H1 (cell line): ENCODE measurements at regions not wholly inside any gene's neighbourhood (a gene's known extent, or its start where the extent isn't known, plus 50 kb on each side); places are given as distances from the start of the nearest gene placed in this dataset.

Experiments
- CTCF ChIA-PET: fragments of 300-600 bp; sonication (Branson Sonifier 250); formaldehyde crosslinking; loops from one replicate; lab custom pipeline; 2021; ENCODE audit not compliant: partially characterized antibody; lab: Charles Lee
- POLR2A ChIA-PET: fragments of 300-600 bp; sonication (Branson Sonifier 250); formaldehyde crosslinking; loops from one replicate; lab custom pipeline; 2021; ENCODE audit warnings: inconsistent platforms; ENCODE audit not compliant: partially characterized antibody; lab: Charles Lee
- DNase-seq, 2 experiments: peaks; one replicate each; pipeline versions ENCODE4 v3.0.0 to v3.0.0-alpha.2; 2010 to 2022; ENCODE audit warnings: low spot score in 2 of 2, low read depth in 1 of 2, mixed read lengths in 1 of 2
- FAIRE-seq: peaks from 2 replicates; lab custom pipeline; 2011; peaks lifted over from hg19 to GRCh38; lab: Jason Lieb, UNC
- H2AFZ ChIP-seq: 2 replicates; pipeline ENCODE4 v1.8.1; 2012; ENCODE audit warnings: low read length, inconsistent platforms
- H2AK5ac ChIP-seq: 2 replicates; pipeline ENCODE4 v1.6.1; 2013; ENCODE audit warnings: low read depth, low read length
- H2BK120ac ChIP-seq: replicated peaks from 2 replicates; pipeline ENCODE3; 2013; ENCODE audit warnings: low read depth, low read length, inconsistent platforms
- H2BK12ac ChIP-seq: 2 replicates; pipeline ENCODE4 v1.6.1; 2013; ENCODE audit warnings: low read depth, low read length
- H2BK15ac ChIP-seq: 2 replicates; pipeline ENCODE4 v1.6.1; 2013; ENCODE audit warnings: low read length
- H2BK20ac ChIP-seq: 2 replicates; pipeline ENCODE4 v1.6.1; 2013; ENCODE audit warnings: low read length
- H2BK5ac ChIP-seq: 2 replicates; pipeline ENCODE4 v1.6.1; 2013; ENCODE audit warnings: low read depth, low read length
- H3K14ac ChIP-seq: 2 replicates; pipeline ENCODE4 v1.6.1; 2013; ENCODE audit warnings: inconsistent platforms; ENCODE audit not compliant: insufficient read length
- H3K18ac ChIP-seq: 2 replicates; pipeline ENCODE4 v1.6.1; 2013; ENCODE audit warnings: low read length; ENCODE audit errors: extremely low read depth
- H3K23ac ChIP-seq: 2 replicates; pipeline ENCODE4 v1.6.1; 2013; ENCODE audit warnings: inconsistent platforms; ENCODE audit not compliant: insufficient read length
- H3K23me2 ChIP-seq: 2 replicates; pipeline ENCODE4 v1.6.1; 2013; ENCODE audit warnings: low read depth, low read length
- H3K27ac ChIP-seq: 2 replicates; pipeline ENCODE4 v1.6.1; 2011; ENCODE audit warnings: low read depth, low read length, inconsistent platforms
- H3K27me3 ChIP-seq, 4 experiments: replicated peaks in 1 of 4; 1 replicate in 1 of 4; 2 replicates in 3 of 4; pipeline versions ENCODE4 v1.6.1 to v1.8.1; 2011 to 2013; ENCODE audit warnings: low read length in 3 of 4, mild to moderate bottlenecking in 3 of 4, inconsistent platforms in 2 of 4, mixed read lengths in 2 of 4, moderate library complexity in 1 of 4; ENCODE audit not compliant: control insufficient read depth in 3 of 4, insufficient read depth in 3 of 4; ENCODE audit errors: extremely low read depth in 1 of 4
- H3K36me3 ChIP-seq, 4 experiments: 2 replicates each; pipeline versions ENCODE4 v1.6.1 to v1.8.1; 2011 to 2013; ENCODE audit warnings: mild to moderate bottlenecking in 4 of 4, low read length in 3 of 4, moderate library complexity in 2 of 4, control low read depth in 1 of 4, inconsistent platforms in 1 of 4; ENCODE audit not compliant: insufficient read depth in 4 of 4, control insufficient read depth in 2 of 4
- H3K4ac ChIP-seq: replicated peaks from 2 replicates; pipeline ENCODE3; 2013; ENCODE audit warnings: low read length, low read depth, mixed read lengths, inconsistent platforms; ENCODE audit not compliant: insufficient read length
- H3K4me1 ChIP-seq, 4 experiments: replicated peaks in 1 of 4; 1 replicate in 1 of 4; 2 replicates in 3 of 4; pipeline versions ENCODE4 v1.6.1 to v1.8.1; 2011 to 2013; ENCODE audit warnings: low read length in 3 of 4, inconsistent platforms in 2 of 4, mixed read lengths in 1 of 4; ENCODE audit not compliant: insufficient read depth in 4 of 4, control insufficient read depth in 3 of 4
- H3K4me2 ChIP-seq, 2 experiments: 2 replicates each; pipeline versions ENCODE4 v1.6.1 to v1.8.1; 2011 to 2013; ENCODE audit warnings: low read depth in 2 of 2, low read length in 2 of 2, control low read depth in 1 of 2, inconsistent platforms in 1 of 2, mild to moderate bottlenecking in 1 of 2; ENCODE audit not compliant: insufficient read depth in 1 of 2
- H3K4me3 ChIP-seq, 4 experiments: fragments of 200-600, 300-600 bp in 1 of 4; sonication (generic), shearing (Covaris generic), sonication (Bioruptor Twin) in 1 of 4; 2 replicates each; pipeline versions ENCODE4 v1.5.1 to v1.8.1; 2011 to 2016; ENCODE audit warnings: low read length in 4 of 4, low read depth in 3 of 4, control low read depth in 2 of 4, inconsistent platforms in 2 of 4, mild to moderate bottlenecking in 2 of 4, mixed read lengths in 1 of 4, moderate library complexity in 1 of 4; ENCODE audit not compliant: insufficient read depth in 2 of 4; ENCODE audit errors: extremely low read depth in 1 of 4
- H3K56ac ChIP-seq: replicated peaks from 2 replicates; pipeline ENCODE3; 2013; ENCODE audit warnings: low read depth, mild to moderate bottlenecking, mixed read lengths, low read length, inconsistent platforms; ENCODE audit not compliant: insufficient read length
- H3K79me1 ChIP-seq: 2 replicates; pipeline ENCODE4 v1.6.1; 2013; ENCODE audit warnings: low read depth, low read length, control low read depth
- H3K79me2 ChIP-seq, 2 experiments: 2 replicates each; pipeline versions ENCODE4 v1.6.1 to v1.8.1; 2012 to 2013; ENCODE audit warnings: low read length in 2 of 2, mild to moderate bottlenecking in 2 of 2, inconsistent platforms in 1 of 2; ENCODE audit not compliant: insufficient read depth in 2 of 2, control insufficient read depth in 1 of 2
- H3K9ac ChIP-seq, 4 experiments: replicated peaks in 1 of 4; 1 replicate in 1 of 4; 2 replicates in 3 of 4; pipeline versions ENCODE4 v1.6.1 to v1.8.1; 2011 to 2013; ENCODE audit warnings: low read depth in 3 of 4, low read length in 3 of 4, control low read depth in 2 of 4, mild to moderate bottlenecking in 2 of 4, moderate library complexity in 2 of 4, inconsistent platforms in 1 of 4; ENCODE audit errors: extremely low read depth in 1 of 4
- H3K9me3 ChIP-seq, 2 experiments: 2 replicates each; pipeline versions ENCODE4 v1.6.1 to v1.8.1; 2012 to 2013; ENCODE audit warnings: mild to moderate bottlenecking in 2 of 2, moderate library complexity in 2 of 2, control low read depth in 1 of 2, inconsistent platforms in 1 of 2, low read depth in 1 of 2, low read length in 1 of 2, mixed read lengths in 1 of 2; ENCODE audit not compliant: insufficient read depth in 2 of 2
- H4K20me1 ChIP-seq, 2 experiments: replicated peaks in 1 of 2; 2 replicates each; pipeline versions ENCODE3 to v1.8.1; 2011 to 2013; ENCODE audit warnings: inconsistent platforms in 2 of 2, low read length in 2 of 2, mild to moderate bottlenecking in 1 of 2; ENCODE audit not compliant: insufficient read depth in 2 of 2, control insufficient read depth in 1 of 2
- H4K5ac ChIP-seq: 2 replicates; pipeline ENCODE4 v1.6.1; 2013; ENCODE audit warnings: low read length, low read depth, mixed read lengths, inconsistent platforms; ENCODE audit not compliant: insufficient read length
- H4K8ac ChIP-seq: 2 replicates; pipeline ENCODE4 v1.8.0; 2013; ENCODE audit warnings: mild to moderate bottlenecking, moderate library complexity, low read length, inconsistent platforms; ENCODE audit not compliant: insufficient read depth; ENCODE audit errors: extremely low read depth
- H4K91ac ChIP-seq: replicated peaks from 2 replicates; pipeline ENCODE3; 2013; ENCODE audit warnings: low read length, mixed read lengths, inconsistent platforms; ENCODE audit not compliant: insufficient read length
- EGR1 ChIP-seq: IDR thresholded peaks from 2 replicates; pipeline ENCODE4 v1.6.1; 2011; ENCODE audit warnings: low read depth, low read length, borderline replicate concordance
- MAFK ChIP-seq: IDR thresholded peaks from 2 replicates; pipeline ENCODE4 v1.6.1; 2012; ENCODE audit warnings: low read depth, mild to moderate bottlenecking, improper control_type of control experiment, low read length
- NRF1 ChIP-seq: IDR thresholded peaks from 2 replicates; pipeline ENCODE4 v1.6.1; 2011; ENCODE audit warnings: mild to moderate bottlenecking, low read depth, low read length, improper control_type of control experiment
- POLR2A ChIP-seq, 2 experiments: IDR thresholded peaks; 1 replicate in 1 of 2; 2 replicates in 1 of 2; pipeline ENCODE4 v1.6.1; 2011; ENCODE audit warnings: low read depth in 2 of 2, low read length in 2 of 2, mild to moderate bottlenecking in 2 of 2; ENCODE audit errors: control extremely low read depth in 1 of 2
- SAP30 ChIP-seq: fragments of 300-600 bp; sonication (generic); IDR thresholded peaks from 2 replicates; pipeline ENCODE4 v1.7.1; 2012; ENCODE audit warnings: low read length, moderate library complexity, mild to moderate bottlenecking, inconsistent platforms; ENCODE audit not compliant: insufficient read depth, insufficient replicate concordance
- TCF12 ChIP-seq: IDR thresholded peaks from 2 replicates; pipeline ENCODE4 v1.6.1; 2011; ENCODE audit warnings: low read depth, mild to moderate bottlenecking, low read length
- WGBS, 2 experiments: shearing (Covaris generic) in 1 of 2; methylation state at CpG; one replicate each; pipeline versions ENCODE4 v1.1.6 to v1.1.7; 2013 to 2015; ENCODE audit warnings: low lambda C conversion rate in 2 of 2, mixed read lengths in 2 of 2, inconsistent platforms in 1 of 2, low coverage in 1 of 2, missing lambda C conversion rate in 1 of 2; ENCODE audit not compliant: insufficient replicate concordance in 2 of 2, insufficient coverage in 1 of 2, insufficient read length in 1 of 2; ENCODE audit errors: extremely low coverage in 1 of 2, missing lambda C conversion rate in 1 of 2; 5-methylcytosine and 5-hydroxymethylcytosine counted together

DNA sequence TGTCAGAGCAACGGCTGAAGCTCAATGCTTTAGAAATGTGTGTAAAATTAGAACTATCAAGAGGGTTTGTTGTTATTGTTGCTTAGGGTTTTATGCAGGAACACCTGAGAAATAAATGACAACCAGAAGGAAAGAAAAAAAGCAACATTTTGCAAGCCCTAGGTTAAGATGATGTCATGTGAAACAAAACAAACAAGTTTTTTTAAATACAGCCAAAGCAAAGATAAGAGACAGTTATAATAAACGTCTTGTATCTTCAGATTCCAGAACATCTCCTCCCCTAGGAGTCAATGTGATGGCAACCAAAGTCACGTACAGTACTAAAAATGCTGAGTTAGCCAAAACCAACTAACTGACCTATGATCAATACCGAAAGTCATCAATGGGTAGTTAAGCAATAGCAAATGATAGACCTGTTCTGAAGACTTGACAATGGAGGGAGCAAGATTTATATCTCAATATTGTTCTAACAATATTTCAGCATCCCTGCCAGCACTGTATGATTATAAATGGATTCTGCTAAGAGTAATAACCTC, 55.3 kb upstream of the NOCT start:
- Histone ChIP-seq H3K4ac (no peak overlapping the region), H3K27me3 (no peaks in the 10 kb centered on the region), H4K5ac (no peak overlapping the region), H3K9ac (no peak overlapping the region), H3K79me1 (no peaks in the 10 kb centered on the region), H3K27ac (no peak overlapping the region), H3K4me2 (no peak overlapping the region), H4K8ac (no peak overlapping the region), H2BK12ac (no peak overlapping the region), H2BK120ac (no peak overlapping the region), H2AFZ (no peak overlapping the region), H4K20me1 (no peaks in the 10 kb centered on the region), H3K18ac (no peak overlapping the region), H2AK5ac (no peak overlapping the region), H2BK5ac (no peak overlapping the region), H3K14ac (no peak overlapping the region), H3K4me1 (peaks cover 0 to 3% (median 0%) of the 10 kb centered on the region in 4 experiments; a peak in 1 of 7 replicates), H2BK20ac (no peak overlapping the region), H3K4me3 (no peak overlapping the region), H3K36me3 (no peaks in the 10 kb centered on the region; a peak in 1 of 8 replicates), H4K91ac (no peak overlapping the region), H3K23me2 (no peaks in the 10 kb centered on the region; the same call in 1 of the 2 replicates), H3K56ac (no peak overlapping the region), H3K23ac (no peak overlapping the region), H3K9me3 (no peaks in the 10 kb centered on the region), H2BK15ac (no peak overlapping the region), H3K79me2 (no peaks in the 10 kb centered on the region)
- DNase-seq (no peak), FAIRE-seq (no peak)
- 78% methylated on average over 4 of the region's 4 CpGs; no CpG with 5 or more reads in 1 of the 2 experiments for WGBS, 2 experiments
- TF ChIP-seq POLR2A (IDR thresholded peaks at IDR 0.05; ENCODE audit: control extremely low read depth in 1 of 2, low read depth in 2 of 2, low read length in 2 of 2) (no peak), MAFK (0 out of 2 replicates have a peak, but pooled peaks have one; percentile 54), SAP30 (no peak), EGR1 (no peak), TCF12 (no peak), NRF1 (no peak)
- ChIA-PET POLR2A (interaction anchor here (1.0 kb wide), 1 partner anchor 13 kb away, joined by 3 read pairs; no protein-coding TSS in a partner anchor), CTCF (no interaction called here)
